ENCODE measurements at regions not wholly inside any gene's neighbourhood (a gene's known extent, or its start where the extent isn't known, plus 50 kb on each side); places are given as distances from the start of the nearest gene placed in this dataset.

DNA sequence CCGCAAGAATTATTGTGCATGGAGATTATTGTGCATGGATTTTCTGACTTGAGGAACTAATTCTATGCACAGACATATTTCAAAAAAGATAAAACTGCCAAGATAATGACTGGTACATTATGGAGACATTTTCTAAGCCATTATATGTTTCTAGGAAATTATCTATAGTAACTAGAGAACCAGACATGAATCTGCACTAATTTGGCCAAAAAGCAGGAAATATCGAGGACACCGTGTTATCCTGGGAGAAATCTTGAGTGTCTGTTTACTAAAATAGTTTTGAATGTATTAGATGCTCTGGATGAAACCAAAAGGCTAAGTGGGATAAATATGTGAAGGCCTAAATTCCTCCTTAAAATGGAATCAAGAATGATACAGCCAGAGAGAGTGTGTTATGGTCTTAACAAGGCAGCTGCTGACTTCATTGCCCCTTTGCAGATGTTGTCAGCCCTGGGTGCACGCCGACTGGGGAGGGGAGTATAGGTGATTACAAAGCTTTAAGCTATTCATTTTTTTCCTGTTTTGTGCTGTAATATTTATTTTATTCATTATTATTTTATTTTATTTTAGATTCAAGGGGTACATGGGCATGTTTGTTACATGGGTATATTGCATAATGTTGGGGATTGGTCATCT is 226.7 kb downstream of the UTP18 start:
- intact Hi-C loops (cut with micrococcal nuclease): no loop called here
- Mint-ChIP-seq H3K4me3 (ENCODE audit: low read depth) (no peak overlapping the region), H3K27ac (no peak overlapping the region), H3K9me3 (peaks cover 2% of the 10 kb centered on the region), H3K27me3 (ENCODE audit: low read depth) (peaks cover 4% of the 10 kb centered on the region), H3K4me1 (ENCODE audit: low read depth) (peaks cover 6% of the 10 kb centered on the region), H3K36me3 (ENCODE audit: low read depth) (no peaks in the 10 kb centered on the region)
- no peak for DNase-seq (ENCODE audit: low spot score)

DNA sequence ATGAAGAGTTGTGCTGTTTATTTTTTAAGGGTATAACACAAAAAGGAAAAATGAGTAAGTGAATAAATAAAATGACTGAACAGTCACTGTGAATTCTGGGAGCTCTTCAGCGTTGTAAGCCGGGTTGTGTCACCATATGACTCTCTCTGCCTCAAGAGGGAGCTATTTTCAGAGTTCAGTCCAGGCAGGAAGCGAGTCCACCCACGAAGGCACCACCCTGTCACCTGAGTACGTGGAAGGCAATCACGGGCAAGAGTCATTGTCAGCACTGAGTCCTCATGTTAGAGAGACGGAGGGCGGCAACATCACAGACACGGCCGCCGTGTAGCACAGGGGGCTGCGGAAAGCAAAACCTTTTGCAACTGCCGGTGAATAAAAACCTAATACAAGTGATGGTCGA is 227.6 kb downstream of the UTP18 start:
- no peaks in the 10 kb centered on the region for H3K36me3 Mint-ChIP-seq (ENCODE audit: low read depth)
- H3K27me3 Mint-ChIP-seq (ENCODE audit: low read depth): peaks cover 4% of the 10 kb centered on the region
- intact Hi-C loops (cut with micrococcal nuclease): no loop called here
- H3K4me1 Mint-ChIP-seq (ENCODE audit: low read depth): peaks cover 6% of the 10 kb centered on the region
- peak; percentile 10 for DNase-seq (ENCODE audit: low spot score)
- no peaks in the 10 kb centered on the region for H3K9me3 Mint-ChIP-seq
- H3K4me3 Mint-ChIP-seq (ENCODE audit: low read depth): no peak overlapping the region
- H3K27ac Mint-ChIP-seq: no peak overlapping the region

DNA sequence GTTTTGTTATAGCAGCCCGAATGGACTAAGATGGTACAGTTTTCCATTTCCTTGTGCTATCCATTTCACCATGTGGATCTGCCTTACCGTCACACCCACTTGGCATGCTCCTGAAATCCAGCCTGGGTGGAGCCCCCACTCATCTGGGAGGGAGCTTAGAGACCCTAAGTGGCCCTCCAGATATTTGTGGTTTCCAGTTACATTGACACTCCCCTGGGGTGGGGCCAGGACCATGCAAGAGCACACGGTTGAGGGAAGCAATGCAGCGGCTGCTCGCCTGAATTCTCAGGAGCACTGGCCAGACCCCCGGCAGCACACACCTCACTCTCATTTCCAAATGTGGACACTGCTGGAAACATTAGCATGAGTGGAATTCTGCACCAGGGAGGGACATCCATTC is 231.1 kb downstream of the UTP18 start:
- Mint-ChIP-seq H3K27ac (no peak overlapping the region), H3K4me1 (ENCODE audit: low read depth) (peaks cover 6% of the 10 kb centered on the region), H3K4me3 (ENCODE audit: low read depth) (no peak overlapping the region), H3K9me3 (no peaks in the 10 kb centered on the region), H3K27me3 (ENCODE audit: low read depth) (peaks cover 4% of the 10 kb centered on the region), H3K36me3 (ENCODE audit: low read depth) (no peaks in the 10 kb centered on the region)
- intact Hi-C loops (cut with micrococcal nuclease): no loop called here
- no peak for DNase-seq (ENCODE audit: low spot score)

DNA sequence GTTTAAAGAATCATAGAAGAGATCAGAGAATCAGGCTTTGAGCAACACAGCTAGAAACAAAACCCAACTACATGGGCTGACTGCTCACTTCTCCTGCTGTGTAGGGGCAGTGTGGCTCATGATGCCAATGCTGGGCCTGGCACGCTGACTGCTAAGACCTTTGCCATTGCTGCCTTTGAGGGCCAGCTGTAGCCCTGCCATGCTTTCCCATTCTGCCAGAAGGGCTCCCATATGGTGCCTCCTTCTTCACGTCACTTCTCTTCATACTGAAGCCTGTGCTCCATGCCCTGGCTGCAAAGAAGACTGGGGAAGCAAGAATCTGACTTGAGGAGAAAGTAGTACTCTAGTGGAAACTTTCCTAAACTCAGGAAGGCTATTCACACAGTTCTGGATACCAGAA is 232.9 kb downstream of the UTP18 start:
- Mint-ChIP-seq H3K36me3 (ENCODE audit: low read depth) (no peaks in the 10 kb centered on the region), H3K9me3 (no peaks in the 10 kb centered on the region), H3K4me1 (ENCODE audit: low read depth) (no peaks in the 10 kb centered on the region), H3K4me3 (ENCODE audit: low read depth) (no peak overlapping the region), H3K27ac (no peak overlapping the region), H3K27me3 (ENCODE audit: low read depth) (peaks cover 2% of the 10 kb centered on the region)
- DNase-seq (ENCODE audit: low spot score): no peak
- intact Hi-C loops (cut with micrococcal nuclease): no loop called here

DNA sequence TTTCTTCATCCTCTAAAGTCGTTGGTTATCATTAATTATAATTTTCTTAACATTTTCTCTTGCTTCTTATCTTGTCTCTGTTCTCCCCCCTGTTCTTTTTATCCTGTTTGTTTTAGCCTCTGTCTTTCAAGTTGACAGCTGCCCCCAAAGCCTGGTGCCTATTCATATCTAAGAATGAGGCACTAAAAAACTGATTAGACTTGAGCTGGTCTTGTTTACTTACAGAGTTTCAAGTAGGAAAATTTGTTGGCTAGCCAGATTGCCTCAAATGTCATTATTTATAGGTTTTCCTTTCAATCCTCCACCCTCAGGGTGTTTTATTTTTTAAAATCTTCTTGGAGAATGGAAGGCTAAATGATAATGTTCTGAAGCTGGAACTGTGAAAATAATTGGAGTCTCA is 236.0 kb downstream of the UTP18 start:
- no peaks in the 10 kb centered on the region for H3K36me3 Mint-ChIP-seq (ENCODE audit: low read depth)
- H3K4me1 Mint-ChIP-seq (ENCODE audit: low read depth): no peaks in the 10 kb centered on the region
- intact Hi-C loops (cut with micrococcal nuclease): no loop called here
- DNase-seq (ENCODE audit: low spot score): no peak
- H3K9me3 Mint-ChIP-seq: no peaks in the 10 kb centered on the region
- H3K4me3 Mint-ChIP-seq (ENCODE audit: low read depth): no peak overlapping the region
- H3K27me3 Mint-ChIP-seq (ENCODE audit: low read depth): no peaks in the 10 kb centered on the region
- H3K27ac Mint-ChIP-seq: no peak overlapping the region

DNA sequence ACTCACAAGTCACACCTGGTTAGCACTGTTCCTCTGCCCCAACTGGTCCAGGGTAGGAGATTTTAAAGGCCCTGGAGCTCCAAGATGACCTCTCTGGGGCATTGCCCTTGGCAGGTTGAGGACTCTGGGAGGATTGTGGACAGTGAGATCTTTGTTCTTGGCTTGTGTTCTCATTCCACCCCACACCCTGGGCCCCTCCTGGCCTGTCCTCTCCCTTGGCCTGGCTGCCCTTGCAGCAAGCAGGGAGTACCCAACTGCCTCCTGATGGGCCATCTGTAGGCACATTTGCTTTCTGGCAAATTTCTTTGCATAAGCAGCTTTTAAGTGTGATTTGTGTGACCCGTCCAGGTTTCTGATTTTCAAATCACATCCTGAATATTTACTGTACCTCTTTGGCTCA is 239.6 kb downstream of the UTP18 start:
- Mint-ChIP-seq H3K4me3 (ENCODE audit: low read depth) (no peak overlapping the region), H3K9me3 (no peaks in the 10 kb centered on the region), H3K27ac (no peak overlapping the region), H3K4me1 (ENCODE audit: low read depth) (no peaks in the 10 kb centered on the region), H3K27me3 (ENCODE audit: low read depth) (peaks cover 3% of the 10 kb centered on the region), H3K36me3 (ENCODE audit: low read depth) (no peaks in the 10 kb centered on the region)
- intact Hi-C loops (cut with micrococcal nuclease): no loop called here
- no peak for DNase-seq (ENCODE audit: low spot score)

DNA sequence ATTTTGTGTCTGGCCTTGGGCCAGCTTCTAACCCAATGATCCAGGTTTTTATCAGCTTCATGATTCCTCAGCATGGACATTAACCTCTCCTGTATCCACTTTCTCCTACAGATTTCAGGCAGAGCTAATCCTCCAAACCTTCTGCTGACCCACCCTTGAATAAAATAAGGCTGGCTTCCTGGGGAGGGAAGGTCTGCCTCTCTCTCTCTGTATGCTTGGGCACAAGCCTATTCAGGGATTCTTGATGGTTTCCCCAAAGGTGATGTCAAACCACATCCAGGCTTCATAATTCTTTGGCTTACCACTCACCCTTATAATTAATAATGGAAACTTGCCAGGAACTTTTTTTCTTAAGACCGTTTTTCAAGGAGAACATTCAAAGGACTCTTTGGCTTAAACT is 240.1 kb downstream of the UTP18 start:
- intact Hi-C loops (cut with micrococcal nuclease): no loop called here
- Mint-ChIP-seq H3K27ac (no peak overlapping the region), H3K4me3 (ENCODE audit: low read depth) (no peak overlapping the region), H3K4me1 (ENCODE audit: low read depth) (no peaks in the 10 kb centered on the region), H3K9me3 (no peaks in the 10 kb centered on the region), H3K27me3 (ENCODE audit: low read depth) (peaks cover 3% of the 10 kb centered on the region), H3K36me3 (ENCODE audit: low read depth) (no peaks in the 10 kb centered on the region)
- DNase-seq (ENCODE audit: low spot score): no peak

DNA sequence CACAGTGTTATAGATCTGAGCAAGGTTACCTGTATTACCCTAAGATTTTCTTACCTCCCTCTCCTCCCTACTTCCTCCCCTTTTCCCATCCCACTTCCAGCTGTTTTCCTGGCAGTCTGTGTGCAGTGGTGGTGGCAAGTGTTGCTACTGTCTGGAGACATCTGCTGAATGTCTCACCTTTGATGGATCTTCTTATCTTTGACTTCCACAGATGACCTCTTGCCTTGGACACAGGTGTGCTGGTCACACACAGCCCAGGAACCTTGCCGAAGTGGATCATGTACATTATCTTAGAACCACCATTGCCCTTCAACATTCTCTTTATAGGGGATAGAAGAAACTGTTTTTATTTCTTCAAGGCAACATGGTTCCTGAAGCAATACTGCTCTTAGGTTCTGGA is 245.1 kb downstream of the UTP18 start:
- no peak for DNase-seq (ENCODE audit: low spot score)
- H3K4me1 Mint-ChIP-seq (ENCODE audit: low read depth): no peaks in the 10 kb centered on the region
- intact Hi-C loops (cut with micrococcal nuclease): no loop called here
- no peaks in the 10 kb centered on the region for H3K9me3 Mint-ChIP-seq
- H3K27ac Mint-ChIP-seq: no peak overlapping the region
- H3K36me3 Mint-ChIP-seq (ENCODE audit: low read depth): no peaks in the 10 kb centered on the region
- H3K27me3 Mint-ChIP-seq (ENCODE audit: low read depth): peaks cover 3% of the 10 kb centered on the region
- no peak overlapping the region for H3K4me3 Mint-ChIP-seq (ENCODE audit: low read depth)

DNA sequence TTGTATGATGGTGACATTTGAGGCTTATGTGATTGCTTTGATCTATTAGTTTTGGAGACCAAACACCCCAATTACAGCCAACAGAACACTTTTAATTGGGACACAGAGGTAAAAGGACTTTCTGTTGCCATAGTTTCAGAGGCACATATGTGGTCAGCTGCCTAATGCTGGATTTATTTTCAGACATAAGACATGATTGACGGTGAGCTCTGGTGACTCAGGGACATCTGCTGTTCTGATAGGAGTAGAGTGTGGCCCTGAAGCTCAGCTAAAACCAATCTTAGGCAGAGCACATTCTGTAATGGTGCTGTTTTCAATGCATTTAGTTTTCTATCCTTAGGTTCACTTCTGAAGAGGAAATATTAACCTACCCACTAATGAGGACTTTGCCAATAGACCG is 247.1 kb downstream of the UTP18 start:
- no peaks in the 10 kb centered on the region for H3K4me1 Mint-ChIP-seq (ENCODE audit: low read depth)
- no peaks in the 10 kb centered on the region for H3K36me3 Mint-ChIP-seq (ENCODE audit: low read depth)
- DNase-seq (ENCODE audit: low spot score): no peak
- H3K27ac Mint-ChIP-seq: no peak overlapping the region
- intact Hi-C loops (cut with micrococcal nuclease): no loop called here
- peaks cover 3% of the 10 kb centered on the region for H3K27me3 Mint-ChIP-seq (ENCODE audit: low read depth)
- H3K9me3 Mint-ChIP-seq: no peaks in the 10 kb centered on the region
- H3K4me3 Mint-ChIP-seq (ENCODE audit: low read depth): no peak overlapping the region

DNA sequence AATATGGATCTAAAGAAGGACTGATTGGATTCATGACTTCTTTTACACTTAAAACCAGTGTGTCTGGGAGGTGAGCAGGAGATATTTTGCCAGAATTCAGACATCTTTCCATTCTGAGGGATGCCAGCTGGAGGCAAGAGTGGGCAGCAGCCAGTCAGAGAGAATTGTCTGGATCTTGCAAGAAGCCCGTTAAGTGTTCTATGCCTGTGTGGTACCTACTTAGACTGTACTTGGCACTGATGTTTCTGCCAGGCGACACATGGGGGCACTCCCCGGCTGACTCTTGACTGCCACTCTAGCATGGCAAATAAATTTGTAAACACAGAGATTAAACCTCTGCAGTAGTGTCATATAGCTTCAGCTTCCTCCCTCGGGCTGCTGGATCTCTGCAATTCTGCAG is 247.7 kb downstream of the UTP18 start:
- Mint-ChIP-seq H3K27ac (no peak overlapping the region), H3K4me1 (ENCODE audit: low read depth) (no peaks in the 10 kb centered on the region), H3K27me3 (ENCODE audit: low read depth) (peaks cover 3% of the 10 kb centered on the region), H3K36me3 (ENCODE audit: low read depth) (no peaks in the 10 kb centered on the region), H3K9me3 (no peaks in the 10 kb centered on the region), H3K4me3 (ENCODE audit: low read depth) (no peak overlapping the region)
- intact Hi-C loops (cut with micrococcal nuclease): no loop called here
- DNase-seq (ENCODE audit: low spot score): no peak

DNA sequence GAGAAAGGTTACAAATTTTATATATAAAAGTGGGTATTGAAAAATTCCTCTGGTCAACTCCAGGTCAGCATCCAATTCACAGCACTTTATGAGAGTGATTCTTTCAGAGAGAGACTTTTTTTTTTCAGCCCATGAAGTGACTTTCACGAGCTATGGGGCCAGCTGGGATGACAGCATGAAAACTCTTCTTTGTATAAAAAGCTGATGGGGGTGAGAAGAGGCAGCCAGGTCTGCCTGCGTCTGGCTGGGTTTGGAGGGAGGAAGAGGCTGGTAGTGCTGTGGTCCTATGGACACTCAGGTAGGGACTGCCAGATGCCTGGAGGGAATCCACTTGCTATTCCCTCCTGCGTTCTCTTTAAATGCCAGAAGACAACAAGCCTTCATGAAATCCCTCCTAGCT is 250.6 kb downstream of the UTP18 start:
- H3K9me3 Mint-ChIP-seq: no peaks in the 10 kb centered on the region
- no peaks in the 10 kb centered on the region for H3K36me3 Mint-ChIP-seq (ENCODE audit: low read depth)
- intact Hi-C loops (cut with micrococcal nuclease): no loop called here
- no peaks in the 10 kb centered on the region for H3K4me1 Mint-ChIP-seq (ENCODE audit: low read depth)
- H3K27me3 Mint-ChIP-seq (ENCODE audit: low read depth): no peaks in the 10 kb centered on the region
- no peak overlapping the region for H3K4me3 Mint-ChIP-seq (ENCODE audit: low read depth)
- no peak for DNase-seq (ENCODE audit: low spot score)
- no peak overlapping the region for H3K27ac Mint-ChIP-seq

DNA sequence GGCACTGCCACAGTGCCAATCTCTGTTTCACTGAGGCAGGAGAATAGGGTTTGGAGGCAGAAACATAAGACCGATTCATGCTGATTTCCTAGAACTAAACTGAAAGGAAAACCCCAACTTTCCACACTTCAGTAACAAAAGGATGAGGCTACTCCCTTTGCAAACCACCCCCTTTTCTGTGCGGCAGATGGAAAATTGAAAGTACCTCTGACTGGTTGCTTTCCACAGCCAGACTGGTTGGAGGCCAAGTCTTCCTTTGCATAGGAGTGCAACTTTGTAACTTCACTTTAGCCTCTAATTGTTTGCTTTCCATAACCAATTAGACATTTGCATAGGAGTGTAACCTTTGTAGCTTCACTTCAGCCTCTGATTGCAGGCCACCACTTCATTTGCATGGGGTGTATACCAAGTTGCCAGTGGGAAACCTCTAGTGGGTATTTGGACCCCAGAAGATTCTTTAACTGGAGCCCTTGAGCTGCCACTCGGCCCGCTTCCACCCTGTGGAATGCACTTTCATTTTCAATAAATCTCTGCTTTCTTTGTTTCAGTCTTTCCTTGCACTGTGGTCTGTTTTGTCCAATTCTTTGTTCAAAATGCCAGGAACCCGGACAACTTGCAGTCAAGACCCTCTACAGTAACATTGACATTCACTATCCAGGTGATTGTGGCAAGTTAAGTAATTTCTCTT is 252.0 kb downstream of the UTP18 start:
- no peak for DNase-seq (ENCODE audit: low spot score)
- no peaks in the 10 kb centered on the region for H3K9me3 Mint-ChIP-seq

DNA sequence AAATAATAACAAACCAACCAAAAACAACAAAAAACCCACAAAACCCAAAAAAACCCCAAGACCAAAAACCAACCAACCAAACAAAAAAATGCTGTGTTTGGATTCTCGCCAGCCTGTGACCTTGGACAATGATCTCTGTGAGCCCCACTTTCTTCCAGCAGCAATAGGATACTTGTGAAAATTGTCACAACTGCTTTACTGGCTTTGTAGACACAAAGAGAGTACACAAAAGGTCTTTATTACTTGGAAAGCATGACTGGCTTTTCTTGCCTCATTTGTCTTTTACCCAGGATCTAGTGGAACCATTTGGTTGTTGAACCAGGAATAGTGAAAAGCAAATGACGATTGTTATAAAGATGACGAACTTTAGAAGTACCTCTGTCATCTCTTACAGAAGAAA is 256.6 kb downstream of the UTP18 start:
- Mint-ChIP-seq H3K4me3 (ENCODE audit: low read depth) (no peak overlapping the region), H3K36me3 (ENCODE audit: low read depth) (no peaks in the 10 kb centered on the region), H3K27ac (no peak overlapping the region), H3K27me3 (ENCODE audit: low read depth) (peaks cover 5% of the 10 kb centered on the region), H3K9me3 (no peaks in the 10 kb centered on the region), H3K4me1 (ENCODE audit: low read depth) (no peaks in the 10 kb centered on the region)
- no peak for DNase-seq (ENCODE audit: low spot score)
- intact Hi-C loops (cut with micrococcal nuclease): no loop called here

More for the DNA sequence above, 252.0 kb downstream of the UTP18 start:
- no peak overlapping the region for H3K27ac Mint-ChIP-seq
- peaks cover 3% of the 10 kb centered on the region for H3K27me3 Mint-ChIP-seq (ENCODE audit: low read depth)
- H3K4me1 Mint-ChIP-seq (ENCODE audit: low read depth): no peaks in the 10 kb centered on the region
- H3K36me3 Mint-ChIP-seq (ENCODE audit: low read depth): no peaks in the 10 kb centered on the region
- H3K4me3 Mint-ChIP-seq (ENCODE audit: low read depth): no peak overlapping the region
- intact Hi-C loops (cut with micrococcal nuclease): no loop called here

DNA sequence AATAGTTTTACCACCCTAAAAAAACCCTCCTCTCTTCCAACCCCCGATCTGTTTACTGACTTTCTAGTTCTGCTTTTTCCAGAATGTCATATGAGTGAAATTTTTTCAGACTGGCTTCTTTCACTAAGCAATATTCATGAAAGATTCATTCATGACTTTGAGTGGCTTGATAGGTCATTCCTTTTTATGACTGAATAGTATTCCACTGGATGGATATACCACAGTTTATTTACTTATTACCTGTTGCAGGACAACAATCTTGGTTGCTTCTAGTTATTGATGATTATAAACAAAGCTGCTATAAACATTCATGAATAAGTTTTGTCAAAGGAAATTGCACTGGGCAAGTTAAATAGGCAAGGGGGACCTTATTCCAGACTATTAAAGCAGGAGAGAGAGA is 264.2 kb downstream of the UTP18 start:
- H3K4me3 Mint-ChIP-seq (ENCODE audit: low read depth): no peak overlapping the region
- H3K4me1 Mint-ChIP-seq (ENCODE audit: low read depth): no peaks in the 10 kb centered on the region
- DNase-seq (ENCODE audit: low spot score): no peak
- no peak overlapping the region for H3K27ac Mint-ChIP-seq
- H3K27me3 Mint-ChIP-seq (ENCODE audit: low read depth): peaks cover 6% of the 10 kb centered on the region
- no peaks in the 10 kb centered on the region for H3K36me3 Mint-ChIP-seq (ENCODE audit: low read depth)
- intact Hi-C loops (cut with micrococcal nuclease): no loop called here
- no peaks in the 10 kb centered on the region for H3K9me3 Mint-ChIP-seq
